Right hindlimb (tissue), 1 donor: ENCODE measurements at regions not wholly inside any gene's neighbourhood (a gene's known extent, or its start where the extent isn't known, plus 50 kb on each side); places are given as distances from the start of the nearest gene placed in this dataset.

ENCODE experiments used
- DNase-seq: peaks from one replicate; pipeline ENCODE4 v3.0.0-alpha.2; 2018

DNA sequence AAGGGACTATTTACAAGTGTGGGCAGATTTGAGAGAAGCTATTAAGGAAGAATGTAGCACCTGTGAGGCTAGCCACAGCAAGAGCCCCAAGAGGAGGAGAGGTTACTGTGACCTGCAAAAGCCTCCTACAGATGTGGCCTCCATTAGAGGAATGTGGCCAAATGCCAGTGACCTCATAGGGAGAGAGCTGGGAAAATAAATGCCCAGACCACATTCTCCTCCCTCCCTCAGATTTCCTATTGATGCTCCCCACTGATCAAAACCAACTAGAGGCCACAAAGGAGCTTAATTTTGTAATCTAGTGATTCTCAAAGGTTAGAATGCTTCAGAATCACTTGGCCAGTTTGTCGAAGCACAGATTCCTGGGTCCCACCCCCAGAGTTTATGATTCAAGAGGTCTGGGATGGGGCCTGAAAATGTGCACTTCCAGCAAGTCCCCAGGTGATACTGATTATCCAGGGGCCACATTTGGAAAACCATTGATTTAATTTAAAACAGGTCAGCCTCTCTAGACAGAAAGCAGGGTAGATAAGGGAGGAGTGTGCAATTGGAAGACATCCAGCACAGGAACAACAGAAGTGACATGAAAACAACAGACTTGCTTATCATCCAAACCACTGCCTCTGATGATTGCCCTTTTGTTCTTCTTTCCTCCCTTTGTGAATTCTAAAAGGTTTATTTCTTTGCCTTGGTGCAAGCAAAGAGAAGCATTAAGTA is 61.2 kb upstream of the RBBP8 start:
- no peak for DNase-seq

DNA sequence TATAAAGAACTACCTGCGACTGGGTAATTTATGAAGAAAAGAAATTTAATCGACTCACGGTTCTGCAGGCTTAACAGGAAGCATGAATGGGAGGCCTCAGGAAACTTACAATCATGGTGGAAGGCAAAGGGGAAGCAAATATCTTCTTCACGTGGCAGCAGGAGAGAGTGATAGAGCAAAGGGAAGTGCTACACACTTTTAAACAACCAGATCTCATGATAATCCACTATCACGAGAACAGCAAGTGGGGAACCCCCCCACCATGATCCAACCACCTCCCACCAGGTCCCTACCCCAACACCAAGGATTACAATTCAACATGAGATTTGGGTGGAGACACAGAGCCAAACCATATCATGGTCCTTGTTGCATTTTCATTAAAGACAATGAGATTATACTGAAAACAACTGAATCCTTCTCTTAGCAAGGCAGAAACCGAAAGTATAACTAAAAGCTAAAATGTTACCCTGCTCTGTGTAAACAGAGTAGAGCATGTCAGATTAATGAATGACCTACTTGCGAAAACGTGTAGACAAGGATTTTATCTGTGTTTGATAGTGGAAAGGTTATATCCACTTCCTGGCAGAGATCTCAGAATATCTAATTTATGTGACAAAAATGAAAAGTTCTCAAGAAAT is 60.1 kb upstream of the RBBP8 start:
- DNase-seq, result no peak

DNA sequence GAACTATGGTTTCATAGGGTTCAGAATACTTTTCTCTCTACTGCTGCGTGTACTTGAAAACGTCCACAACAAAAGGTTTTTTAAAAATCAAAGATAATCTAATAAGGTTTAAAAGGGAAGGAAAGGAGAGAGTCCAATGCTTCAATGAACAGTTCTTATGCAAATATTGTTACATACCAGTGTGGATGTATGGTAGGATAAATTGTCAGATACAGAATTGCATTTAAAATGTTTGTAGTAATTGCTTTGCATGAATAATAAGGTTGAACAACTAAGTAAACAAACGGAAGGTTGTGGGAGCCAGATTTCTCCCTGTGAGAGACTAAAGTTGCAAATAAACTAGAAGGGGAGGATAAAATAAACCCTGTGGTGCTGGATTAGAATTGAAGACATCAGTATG is 53.8 kb upstream of the RBBP8 start:
- no peak for DNase-seq

DNA sequence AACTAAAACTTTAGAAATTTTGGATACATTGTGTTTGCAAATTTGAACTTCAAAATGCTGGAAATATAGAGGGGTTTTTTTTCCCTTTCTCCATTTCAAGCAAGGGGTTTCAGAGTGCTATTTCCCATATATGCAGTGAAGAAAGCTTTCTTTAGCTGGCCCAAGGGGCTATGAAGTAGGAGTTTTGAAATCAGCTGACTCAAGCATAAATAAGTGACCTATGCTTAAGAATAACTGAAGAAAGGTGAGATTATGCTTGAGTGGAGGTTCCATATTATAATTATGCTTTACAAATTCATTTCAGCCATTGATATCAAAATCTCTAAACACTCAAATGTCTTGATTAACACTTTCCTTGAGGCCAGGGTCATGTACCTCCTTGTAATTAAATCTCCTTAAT is 51.0 kb upstream of the RBBP8 start:
- DNase-seq, result no peak

DNA sequence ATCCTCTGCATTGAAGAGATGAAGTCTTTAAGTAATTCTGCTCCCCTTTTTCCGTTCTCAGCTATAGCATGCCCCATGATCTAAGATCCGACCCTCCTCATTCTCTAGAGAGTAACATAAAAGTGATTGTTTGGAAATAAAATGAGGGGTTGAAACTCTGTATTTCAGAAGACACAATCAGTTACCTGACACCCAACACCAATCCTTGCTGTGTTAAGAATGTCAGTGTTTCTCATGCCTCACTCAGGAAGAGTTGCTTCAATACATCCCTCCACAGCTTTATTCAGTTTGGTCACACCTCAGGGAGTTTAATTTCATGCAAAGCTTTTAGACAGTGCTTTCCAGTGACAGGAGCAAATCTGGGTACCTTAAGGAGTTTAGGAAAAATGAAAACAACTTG is 49.9 kb upstream of the RBBP8 start:
- no peak for DNase-seq
